Astrocyte of the hippocampus (primary cell): ENCODE measurements at regions not wholly inside any gene's neighbourhood (a gene's known extent, or its start where the extent isn't known, plus 50 kb on each side); places are given as distances from the start of the nearest gene placed in this dataset.
"Not testable (repeated sequence)": the region's sequence is repeated elsewhere in the genome, so short reads cannot be mapped to it uniquely, and the experiment has no call there.

ENCODE experiments used
- DNase-seq: peaks from one replicate; pipeline ENCODE4 v3.0.0; 2011; ENCODE audit warnings: low read depth, low spot score

DNA sequence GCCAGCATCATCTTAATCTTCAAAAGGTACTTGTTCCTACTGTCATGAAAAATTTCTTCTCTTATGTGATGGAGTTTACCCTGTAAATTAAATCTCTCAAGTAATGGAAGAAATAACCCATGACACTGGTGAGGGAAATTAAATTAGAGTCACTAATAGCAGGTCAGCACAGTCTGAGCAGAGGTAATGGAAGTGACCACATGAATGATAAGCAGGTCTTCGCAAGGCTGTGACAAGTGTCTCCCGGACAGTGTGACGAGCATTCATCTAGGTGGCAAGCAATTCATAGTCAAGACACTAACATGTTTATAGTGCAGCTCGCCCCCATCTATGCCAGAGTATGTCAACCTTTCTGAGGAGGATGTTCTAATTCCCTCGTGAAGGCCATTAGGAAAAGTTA, 249.2 kb downstream of the FRK start:
- no peak for DNase-seq

DNA sequence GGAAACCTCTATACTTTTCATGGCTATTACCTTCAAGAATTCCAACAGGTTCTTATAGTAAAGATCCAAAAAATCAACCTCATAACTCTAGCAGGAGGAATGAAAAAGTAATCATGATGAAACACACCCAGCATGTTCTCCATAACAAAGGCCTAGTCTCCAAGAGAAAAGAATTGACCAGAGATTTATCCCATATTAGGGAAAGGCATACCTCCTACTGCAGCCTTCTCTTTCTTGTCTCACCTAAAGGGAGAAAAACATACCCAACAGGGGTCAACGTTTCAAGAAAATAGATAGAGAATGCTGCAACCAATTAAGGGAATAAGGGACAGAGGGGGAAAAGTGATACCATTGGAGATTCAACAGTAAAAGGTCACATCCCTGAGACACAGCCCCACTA, 262.5 kb downstream of the FRK start:
- no peak for DNase-seq

DNA sequence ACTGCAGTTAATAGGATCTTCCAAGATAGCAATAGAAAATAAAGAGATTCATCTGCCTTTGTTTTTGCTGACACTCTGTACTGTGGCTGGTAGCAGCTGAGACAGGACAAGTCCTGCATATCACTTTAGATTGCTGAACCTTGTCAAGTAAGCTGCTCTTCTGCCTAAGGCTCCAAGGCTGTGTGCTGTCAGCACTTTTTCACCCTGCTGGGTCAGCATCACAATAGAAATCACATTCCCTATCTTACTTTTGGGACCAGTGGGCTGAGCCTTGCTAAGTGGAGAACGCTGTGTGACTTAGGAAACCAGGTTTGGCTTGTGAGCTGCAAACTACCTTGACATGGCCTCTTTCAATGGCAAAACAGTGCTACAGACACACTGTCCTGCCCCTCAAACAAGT, 263.9 kb downstream of the FRK start:
- no peak for DNase-seq

DNA sequence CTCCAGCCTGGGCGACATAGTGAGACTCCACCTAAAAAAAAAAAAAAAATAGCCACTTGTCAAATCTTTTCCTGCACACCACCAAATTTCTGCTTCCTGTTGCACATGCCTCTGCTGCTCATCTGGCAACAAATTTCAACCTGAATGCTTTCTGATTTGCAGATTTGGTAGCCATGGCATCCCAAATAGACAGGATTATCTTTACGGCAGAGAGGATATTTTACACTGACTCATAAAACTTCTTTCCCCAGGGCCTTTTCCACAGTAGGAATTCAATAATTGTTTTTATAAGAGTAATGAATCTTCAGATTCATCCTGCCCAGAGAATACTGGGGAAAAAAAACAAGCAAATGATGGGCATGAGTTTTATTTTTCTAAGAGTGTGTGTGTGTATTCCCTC, 264.6 kb downstream of the FRK start:
- no peak for DNase-seq

DNA sequence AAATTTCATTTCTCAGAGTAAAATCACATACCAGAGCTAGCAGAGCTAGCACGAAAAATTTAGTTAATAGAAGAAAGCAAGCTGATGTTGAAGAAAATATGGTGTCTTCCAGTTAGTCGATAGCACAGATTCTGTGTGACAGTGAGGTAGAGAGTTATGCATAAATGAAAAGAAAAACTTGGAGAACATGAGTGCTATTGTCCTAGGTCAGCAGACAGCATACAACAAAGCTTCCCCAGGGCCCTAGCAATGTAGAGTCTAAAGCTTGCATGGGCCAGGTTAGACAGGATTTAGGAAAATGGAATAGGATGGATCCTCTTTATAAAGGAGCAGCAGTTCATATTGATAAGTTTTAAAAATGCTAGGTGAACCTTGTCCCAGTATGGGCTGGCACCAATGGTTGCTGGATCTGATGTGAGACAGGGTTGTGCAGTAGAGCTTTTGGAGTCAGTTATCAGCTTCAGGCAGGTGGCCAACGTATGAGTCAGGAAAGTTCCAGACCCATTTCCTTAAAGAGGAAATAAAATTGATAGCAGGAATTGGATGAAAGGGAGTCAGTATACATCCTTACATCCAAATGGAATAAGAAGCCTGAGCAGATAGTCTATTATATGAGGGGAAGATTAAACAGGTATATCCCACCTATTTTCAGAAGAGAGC, 277.2 kb downstream of the FRK start:
- peak; percentile 39 for DNase-seq

DNA sequence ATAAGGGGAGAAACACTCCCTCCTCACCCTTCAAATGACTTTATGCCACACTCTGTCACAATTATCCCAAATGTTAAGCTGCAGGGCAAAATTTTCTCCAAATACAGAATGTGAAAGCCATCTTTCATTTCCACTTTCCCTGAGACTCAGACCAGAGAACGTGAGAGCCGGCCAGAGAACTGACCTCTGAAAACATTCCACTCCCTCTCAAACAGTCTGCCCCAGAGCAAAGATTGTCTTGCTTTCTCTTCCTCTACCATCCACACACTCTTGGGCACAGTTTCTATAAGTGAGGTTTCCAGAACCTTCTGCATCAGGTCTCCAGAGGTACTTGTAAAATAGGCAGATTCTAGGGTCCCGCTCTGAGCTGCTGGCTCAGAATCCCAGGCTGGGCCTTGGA, 278.1 kb downstream of the FRK start:
- DNase-seq: no peak

DNA sequence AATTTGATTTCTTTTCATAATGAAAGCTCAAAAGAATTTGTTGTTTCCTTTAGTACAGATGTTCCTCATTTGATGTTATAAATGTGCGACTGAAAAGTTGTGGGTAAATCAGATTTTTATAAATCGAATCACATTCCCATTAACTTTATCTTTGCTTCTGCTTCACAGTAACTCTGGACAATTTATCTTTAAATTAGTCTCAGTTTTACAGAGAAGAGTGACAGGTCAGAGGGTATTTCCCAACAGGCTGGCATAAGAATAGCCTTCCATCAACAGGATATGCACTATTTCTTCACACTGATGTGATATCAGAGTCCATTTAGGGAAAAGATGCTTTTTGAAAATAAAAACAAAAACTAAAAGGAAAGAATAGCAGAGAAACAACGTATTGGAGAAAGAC, 286.9 kb downstream of the FRK start:
- DNase-seq: no peak

DNA sequence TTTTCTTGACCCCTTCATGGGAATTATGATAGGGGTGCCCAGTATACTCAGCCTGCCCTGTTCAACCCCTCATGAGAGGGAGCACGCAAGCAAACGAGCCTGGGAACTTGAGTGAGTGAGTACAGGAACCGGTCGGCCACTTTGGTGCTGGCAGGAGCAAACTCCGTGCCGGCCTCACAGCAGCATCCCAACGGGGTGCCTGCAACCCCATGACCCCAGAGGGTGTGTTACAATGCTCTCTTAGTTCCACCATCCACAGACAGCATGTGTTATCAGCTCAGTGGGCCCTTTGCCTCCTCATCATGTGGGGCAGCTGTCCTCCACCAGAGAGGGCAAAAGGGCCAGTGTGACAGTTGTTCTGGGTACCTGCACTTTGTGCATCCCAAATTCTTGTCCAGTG, 289.8 kb downstream of the FRK start:
- no peak for DNase-seq

DNA sequence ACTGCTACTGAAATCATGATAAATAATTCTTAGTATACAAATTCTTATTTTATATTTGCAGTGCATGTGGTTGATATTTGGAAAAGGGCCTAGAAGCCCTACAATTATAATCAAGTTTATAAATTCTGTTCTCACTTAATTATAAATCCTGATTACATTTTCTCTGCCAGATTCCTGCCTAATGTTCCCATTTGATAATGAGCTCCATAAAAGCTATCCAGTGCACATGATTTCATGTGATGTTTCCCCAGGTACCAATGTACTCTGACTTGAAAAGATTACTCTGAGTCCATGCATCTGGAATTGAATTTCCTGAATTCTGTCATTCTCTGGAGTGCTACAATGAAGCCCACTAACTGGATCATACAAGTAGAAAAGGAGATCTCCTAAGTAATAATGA, 292.2 kb downstream of the FRK start:
- DNase-seq: no peak

DNA sequence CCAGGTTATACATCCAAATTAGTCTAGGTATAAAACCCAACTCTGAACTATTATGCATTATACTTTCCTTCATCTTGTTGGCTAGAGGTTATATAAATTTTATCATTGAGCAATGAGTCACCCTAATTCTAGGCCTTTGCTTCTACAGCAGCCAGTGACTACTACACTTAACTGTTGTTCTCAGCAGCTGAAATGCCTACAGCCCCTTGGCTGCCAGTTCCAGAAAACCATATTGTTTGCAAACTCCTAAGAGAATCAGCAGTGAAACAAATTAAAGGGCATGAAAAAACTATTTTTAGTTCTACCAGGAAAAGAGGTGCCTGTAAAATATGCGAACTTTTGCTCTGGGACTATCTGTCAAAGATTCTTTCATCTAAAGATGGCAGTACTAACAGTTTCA, 292.8 kb downstream of the FRK start:
- DNase-seq: peak; percentile 29

DNA sequence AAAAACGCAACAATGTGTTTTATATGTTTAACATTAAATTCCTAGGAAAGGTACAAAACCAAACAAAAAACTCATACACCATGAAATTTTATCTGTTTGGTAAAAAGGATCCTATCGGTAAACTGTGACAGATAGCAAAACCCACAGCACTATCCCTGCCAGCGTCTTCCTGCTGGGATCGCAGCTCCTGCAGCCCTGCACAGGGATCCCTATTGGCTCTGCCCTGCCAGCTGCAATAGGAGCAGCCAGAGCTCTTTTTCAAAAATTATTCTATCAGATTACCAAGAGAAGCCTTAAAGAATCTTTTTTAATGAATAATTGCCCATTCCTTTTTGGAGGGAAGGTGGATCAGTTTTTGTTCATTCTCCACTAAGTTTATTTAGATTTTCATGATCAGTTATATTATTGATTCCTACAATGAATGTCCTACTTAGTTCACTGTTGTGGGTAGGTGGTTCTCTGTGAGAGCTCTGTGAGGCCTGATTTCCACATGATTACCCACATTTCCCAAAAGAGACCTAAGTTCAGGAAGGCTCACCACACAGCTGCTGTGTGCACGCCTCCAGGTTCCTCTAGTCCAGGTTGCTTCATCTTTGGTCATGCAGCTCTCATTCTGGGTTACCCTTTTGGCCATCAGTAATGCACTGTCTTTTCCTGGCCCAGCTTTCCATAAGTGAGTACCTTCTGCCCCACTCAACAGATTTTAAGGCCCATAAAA, 293.8 kb downstream of the FRK start:
- peak; percentile 5 for DNase-seq

DNA sequence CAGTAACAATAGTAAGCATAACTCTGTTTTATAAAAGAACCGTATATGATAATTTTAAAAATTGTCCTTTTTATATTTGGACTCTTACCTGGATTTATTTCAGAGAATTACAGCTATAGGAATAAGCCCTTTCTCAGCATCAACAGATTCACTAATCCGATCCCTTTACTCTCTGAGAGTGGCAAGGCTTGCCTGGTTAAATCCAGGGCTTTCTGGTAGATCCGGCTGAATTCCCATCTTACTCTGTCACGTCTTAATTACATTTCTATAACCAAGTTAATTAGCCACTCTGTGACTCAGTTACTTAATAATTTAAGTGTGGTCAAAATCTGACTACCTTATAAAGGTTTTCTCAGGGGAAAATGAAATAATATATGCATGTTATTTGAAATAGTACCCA, 294.7 kb downstream of the FRK start:
- no peak for DNase-seq

DNA sequence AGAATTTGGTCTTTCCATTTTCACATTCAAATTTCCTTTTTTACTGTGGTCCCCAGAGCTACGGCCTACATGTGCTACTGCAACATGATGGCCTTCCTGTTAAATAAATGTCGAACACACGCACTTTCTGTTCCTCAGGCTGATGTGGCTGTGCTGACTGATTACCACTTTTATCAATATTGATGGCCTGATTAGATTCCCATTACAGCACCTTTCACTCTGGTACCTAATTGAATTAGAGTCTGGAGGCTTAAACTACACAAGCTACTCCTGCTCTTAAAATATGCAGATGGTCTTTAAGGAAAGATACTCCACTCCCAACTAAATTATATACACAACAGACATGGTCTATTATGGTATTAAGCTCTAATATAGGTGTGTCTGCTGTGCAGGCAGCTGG, 301.6 kb downstream of the FRK start:
- DNase-seq: no peak

DNA sequence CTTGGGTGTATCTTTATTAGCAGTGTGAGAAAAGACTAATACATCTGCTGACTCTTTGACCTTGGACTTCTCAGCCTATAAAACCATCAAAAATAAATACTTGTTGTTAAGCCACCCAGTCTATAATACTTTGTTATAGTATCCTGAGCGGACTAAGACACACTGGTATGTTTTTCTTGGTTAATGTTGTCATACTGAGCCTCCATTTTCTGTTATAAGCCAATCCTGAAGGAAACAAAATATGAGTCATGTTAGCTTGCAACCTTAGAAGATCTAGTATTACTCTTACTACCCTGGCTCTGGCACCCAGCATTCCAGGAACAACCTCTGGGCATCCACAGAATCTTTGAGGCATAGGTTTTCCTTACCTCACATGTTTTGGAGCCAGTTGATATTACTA, 307.2 kb downstream of the FRK start:
- DNase-seq: peak; percentile 23

DNA sequence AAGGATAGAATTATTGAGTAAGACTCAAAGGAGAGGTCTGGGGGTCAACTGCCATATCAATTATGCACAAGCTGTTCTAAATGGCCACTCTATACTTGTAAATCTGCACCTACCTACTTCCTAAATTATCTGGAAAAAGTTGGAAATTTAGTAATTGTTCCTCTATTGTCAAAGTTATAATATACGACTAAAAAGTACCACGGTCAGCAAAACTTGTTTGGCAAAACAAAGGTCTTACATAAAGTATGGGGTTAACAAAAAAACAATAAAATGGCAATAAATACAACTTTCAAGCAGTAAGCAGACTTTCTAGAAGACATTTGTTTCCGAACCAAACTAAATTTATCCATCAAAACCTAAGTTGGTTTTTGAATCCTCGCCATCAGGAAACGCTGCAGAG, 309.7 kb downstream of the FRK start:
- no peak for DNase-seq

DNA sequence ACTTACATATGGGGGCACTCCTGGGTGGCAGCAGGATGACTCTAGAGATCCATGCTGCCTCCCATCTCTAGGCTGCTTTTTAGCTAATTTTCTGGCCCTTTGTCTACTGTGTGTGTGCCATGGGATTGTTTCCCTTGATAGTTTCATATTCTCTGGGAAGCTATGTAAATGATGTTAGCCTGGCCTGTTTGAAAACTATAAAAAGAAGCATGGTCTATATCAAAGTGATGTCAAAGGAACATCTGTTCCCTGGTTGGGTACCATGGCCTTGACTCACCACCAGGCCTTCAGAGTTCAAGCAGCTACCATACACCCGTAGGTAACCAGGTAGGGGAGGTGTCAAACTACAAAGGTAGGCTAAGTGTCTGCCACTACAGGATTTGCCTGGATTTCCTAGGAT, 310.4 kb downstream of the FRK start:
- DNase-seq: no peak

DNA sequence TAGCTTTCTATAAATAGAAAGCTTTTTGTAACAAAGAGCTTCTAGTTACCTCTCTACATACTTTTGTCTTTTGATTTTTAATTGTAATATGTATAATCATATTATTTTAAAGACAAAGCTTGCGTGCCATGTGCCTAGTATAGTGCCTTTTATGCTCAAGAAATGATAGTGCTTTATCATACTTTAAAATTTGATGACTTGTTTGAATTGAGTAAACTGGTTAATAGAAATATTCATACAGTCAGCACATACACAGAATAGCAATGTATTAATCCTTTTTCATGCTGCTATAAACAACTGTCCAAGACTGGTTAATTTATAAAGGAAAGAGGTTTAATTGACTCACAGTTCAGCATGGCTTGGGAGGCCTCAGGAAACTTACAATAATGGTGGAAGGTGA, 313.0 kb downstream of the FRK start:
- DNase-seq: no peak

DNA sequence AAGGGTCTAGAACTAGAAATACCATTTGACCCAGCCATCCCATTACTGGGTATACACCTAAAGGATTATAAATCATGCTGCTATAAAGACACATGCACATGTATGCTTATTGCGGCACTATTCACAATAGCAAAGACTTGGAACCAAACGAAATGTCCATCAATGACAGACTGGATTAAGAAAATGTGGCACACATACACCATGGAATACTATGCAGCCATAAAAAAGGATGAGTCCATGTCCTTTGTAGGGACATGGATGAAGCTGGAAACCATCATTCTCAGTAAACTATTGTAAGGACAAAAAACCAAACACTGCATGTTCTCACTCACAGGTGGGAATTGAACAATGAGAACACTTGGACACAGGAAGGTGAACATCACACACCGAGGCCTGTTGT, 314.1 kb downstream of the FRK start:
- not testable (repeated sequence) for DNase-seq

DNA sequence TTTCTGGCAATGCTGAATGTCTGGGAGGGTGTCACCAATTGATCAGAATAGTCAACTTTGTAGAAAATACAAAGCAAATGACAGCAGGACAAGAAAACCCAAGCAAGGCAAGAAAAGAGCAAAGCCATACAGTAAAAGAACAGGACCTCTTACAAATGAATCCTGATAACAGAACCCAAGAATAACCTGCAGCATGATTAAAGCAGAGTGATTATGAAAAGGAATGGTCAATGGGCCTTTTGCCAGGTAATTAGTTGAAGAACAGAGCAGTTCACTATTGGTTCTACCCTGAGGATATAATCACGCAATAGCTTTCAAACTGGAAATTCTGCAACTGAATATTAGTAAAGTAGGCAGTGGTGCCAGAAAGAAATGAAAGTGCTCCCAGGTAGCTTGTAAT, 319.8 kb downstream of the FRK start:
- no peak for DNase-seq

DNA sequence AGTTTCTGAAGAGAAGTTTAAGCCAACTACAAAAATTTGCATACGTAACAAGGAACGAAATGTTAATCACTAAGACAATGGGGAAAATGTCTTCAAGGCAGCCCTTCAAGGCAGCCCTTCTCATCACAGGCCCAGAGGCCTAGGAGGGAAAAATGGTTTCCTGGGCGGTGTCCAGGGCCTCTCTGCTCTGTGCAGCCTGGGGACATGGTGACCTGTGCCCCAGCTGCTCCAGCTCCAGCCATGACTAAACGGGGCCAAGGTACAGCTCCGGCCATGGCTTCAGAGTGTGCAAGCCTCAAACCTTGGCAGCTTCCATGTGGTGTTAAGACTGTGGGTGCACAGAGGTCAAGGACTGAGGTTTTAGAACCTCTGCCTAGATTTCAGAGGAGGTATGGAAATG, 325.1 kb downstream of the FRK start:
- no peak for DNase-seq

DNA sequence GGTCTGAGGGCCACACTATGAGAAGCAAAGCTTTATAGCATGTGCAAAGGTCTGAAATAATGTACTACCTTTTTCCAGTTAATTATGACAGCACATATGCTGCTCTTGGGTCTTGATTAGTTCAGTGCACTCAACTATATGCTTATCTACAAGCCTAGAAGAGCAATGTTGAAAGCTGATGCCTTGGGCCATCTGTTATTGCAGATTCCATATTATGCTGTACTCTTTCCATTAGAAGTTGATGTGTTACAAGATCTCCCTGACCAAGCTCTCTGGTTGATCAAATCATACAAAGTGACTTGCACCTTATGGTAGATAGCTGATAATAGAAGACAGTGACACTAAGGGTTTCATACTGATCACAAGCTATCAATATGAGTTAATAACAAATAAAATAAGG, 327.3 kb downstream of the FRK start:
- DNase-seq: no peak

DNA sequence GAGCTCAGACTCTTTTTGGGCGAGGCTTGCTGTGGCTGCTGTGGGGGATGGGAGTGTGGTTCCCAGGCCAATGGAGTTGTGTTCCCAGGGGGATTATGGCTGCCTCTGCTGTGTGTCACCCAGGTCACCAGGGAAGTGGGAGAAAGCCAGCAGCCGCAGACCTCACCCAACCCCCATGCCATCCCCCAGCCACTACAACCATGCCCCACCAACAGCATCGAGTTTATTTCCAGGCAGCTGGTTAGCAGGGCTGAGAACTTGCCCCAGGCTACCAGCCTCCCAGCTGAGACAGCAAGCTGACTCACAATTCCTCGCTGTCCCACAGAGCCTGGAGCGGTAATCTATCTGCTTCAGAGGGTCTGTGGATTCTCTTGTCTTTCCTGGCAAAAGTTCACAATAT, 331.7 kb downstream of the FRK start:
- no peak for DNase-seq

DNA sequence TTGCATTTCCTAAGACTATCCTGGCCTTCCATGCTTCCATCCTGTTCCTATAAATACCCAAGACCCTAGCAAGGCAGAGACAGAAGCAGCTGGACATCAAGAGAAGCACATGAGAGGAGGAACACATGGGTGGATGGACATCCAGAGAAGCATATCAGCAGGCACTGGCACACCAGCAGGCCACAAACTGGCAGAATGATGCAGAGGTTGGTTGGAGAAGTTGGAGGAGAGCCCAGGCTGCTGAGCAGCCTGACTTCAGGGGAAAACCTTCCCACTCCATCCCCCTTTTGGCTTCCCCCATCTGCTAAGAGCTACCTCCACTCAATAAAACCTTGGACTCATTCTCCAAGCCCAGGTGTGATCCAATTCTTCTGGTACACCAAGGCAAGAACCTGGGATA, 332.5 kb downstream of the FRK start:
- no peak for DNase-seq

DNA sequence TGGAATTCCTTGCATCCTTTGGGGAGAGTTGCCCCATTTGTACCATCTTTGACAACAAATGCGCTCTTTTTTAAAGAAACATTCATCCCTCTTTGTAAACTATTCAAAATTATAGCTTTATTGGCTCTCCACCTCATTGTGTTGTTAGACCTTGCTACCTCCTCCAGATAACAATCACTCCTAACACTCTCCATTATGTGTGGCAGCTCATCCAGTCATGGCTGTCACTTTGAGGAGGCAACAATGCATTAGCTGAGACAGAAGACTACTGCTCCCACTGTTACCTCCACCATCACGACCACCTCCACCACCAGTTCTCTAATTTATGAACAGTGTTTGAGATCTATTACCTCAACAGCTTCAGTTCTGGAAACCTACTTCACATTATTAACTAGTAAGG, 339.1 kb downstream of the FRK start:
- DNase-seq: no peak
